ENCODE measurements at regions not wholly inside any gene's neighbourhood (a gene's known extent, or its start where the extent isn't known, plus 50 kb on each side); places are given as distances from the start of the nearest gene placed in this dataset.

- H3K36me3 ChIP-seq (ENCODE audit: insufficient read depth, low read length), result no peaks in the 10 kb centered on the region
- H3K27me3 ChIP-seq (ENCODE audit: insufficient read depth, low read depth, low read length), result no peaks in the 10 kb centered on the region
- no peak overlapping the region for H2AFZ ChIP-seq (ENCODE audit: low read depth, low read length)
- H3K4me3 ChIP-seq (ENCODE audit: low read length), result no peak overlapping the region
- no peaks in the 10 kb centered on the region for H3K9me3 ChIP-seq (ENCODE audit: low read length)
- no peak overlapping the region for H3K9ac ChIP-seq (ENCODE audit: low read length)
- no peaks in the 10 kb centered on the region for H3K9me2 ChIP-seq (ENCODE audit: insufficient read depth, low read length)
- no peaks in the 10 kb centered on the region for H4K20me1 ChIP-seq (ENCODE audit: insufficient read depth)
- no peak overlapping the region for H3K27ac ChIP-seq (ENCODE audit: low read length)
- no peaks in the 10 kb centered on the region for H3K79me2 ChIP-seq (replicated peaks; ENCODE audit: insufficient read depth, low read length)
- H3F3A ChIP-seq (ENCODE audit: insufficient read depth, low read length, poor library complexity, severe bottlenecking), result no peaks in the 10 kb centered on the region
- H3K4me2 ChIP-seq (ENCODE audit: low read length), result no peak overlapping the region
- TF ChIP-seq CTCF (IDR thresholded peaks at IDR 0.05; ENCODE audit: poor library complexity, severe bottlenecking) (no peak), RAD21 (conservative IDR thresholded peaks at IDR 0.05) (no peak), POLR2AphosphoS5 (IDR thresholded peaks at IDR 0.05) (no peak)
Measured at GRCh38 chr9:118362596-118362995, 658.4 kb downstream of the TLR4 start.

GRCh38 chr9:118364266-118365106 lies 660.3 kb downstream of the TLR4 start:
- H3K4me2 ChIP-seq (ENCODE audit: low read length), result no peak overlapping the region
- no peaks in the 10 kb centered on the region for H3K9me3 ChIP-seq (ENCODE audit: low read length)
- H3K27ac ChIP-seq (ENCODE audit: low read length), result no peak overlapping the region
- no peaks in the 10 kb centered on the region for H3K36me3 ChIP-seq (ENCODE audit: insufficient read depth, low read length)
- H2AFZ ChIP-seq (ENCODE audit: low read depth, low read length), result no peak overlapping the region
- H3K4me3 ChIP-seq (ENCODE audit: low read length), result no peak overlapping the region
- H3K9ac ChIP-seq (ENCODE audit: low read length), result no peak overlapping the region
- no peaks in the 10 kb centered on the region for H3K9me2 ChIP-seq (ENCODE audit: insufficient read depth, low read length)
- no peak for TF ChIP-seq CTCF (IDR thresholded peaks at IDR 0.05; ENCODE audit: poor library complexity, severe bottlenecking)
- TF ChIP-seq EP300 (conservative IDR thresholded peaks at IDR 0.05; ENCODE audit: poor library complexity, severe bottlenecking), result no peak
- TF ChIP-seq RAD21 (conservative IDR thresholded peaks at IDR 0.05), result no peak
- TF ChIP-seq EZH2 (IDR thresholded peaks at IDR 0.05; ENCODE audit: borderline replicate concordance, insufficient read depth, low read length, poor library complexity, severe bottlenecking), result no peak
- no peak for TF ChIP-seq MXI1 (conservative IDR thresholded peaks at IDR 0.05; ENCODE audit: poor library complexity, severe bottlenecking)
- no peak for TF ChIP-seq TAF1 (IDR thresholded peaks at IDR 0.05; ENCODE audit: low read depth)
- no peak for TF ChIP-seq POLR2AphosphoS5 (IDR thresholded peaks at IDR 0.05)
- no peak for TF ChIP-seq SMC3 (conservative IDR thresholded peaks at IDR 0.05; ENCODE audit: poor library complexity)
- no peak for TF ChIP-seq REST (IDR thresholded peaks at IDR 0.05; ENCODE audit: borderline replicate concordance)
- no peaks in the 10 kb centered on the region for H3K79me2 ChIP-seq (replicated peaks; ENCODE audit: insufficient read depth, low read length)
- no peaks in the 10 kb centered on the region for H4K20me1 ChIP-seq (ENCODE audit: insufficient read depth)
- no peaks in the 10 kb centered on the region for H3F3A ChIP-seq (ENCODE audit: insufficient read depth, low read length, poor library complexity, severe bottlenecking)
- no peaks in the 10 kb centered on the region for H3K27me3 ChIP-seq (ENCODE audit: insufficient read depth, low read depth, low read length)

All from neural cell (in vitro differentiated cells).